Mesenchymal stem cell (in vitro differentiated cells and primary cell): ENCODE measurements at regions not wholly inside any gene's neighbourhood (a gene's known extent, or its start where the extent isn't known, plus 50 kb on each side); places are given as distances from the start of the nearest gene placed in this dataset.
"Not testable (repeated sequence)": the region's sequence is repeated elsewhere in the genome, so short reads cannot be mapped to it uniquely, and the experiment has no call there.

Experiments used
- DNase-seq: peaks from one replicate; pipeline ENCODE4 v3.0.0-alpha.2; 2013
- H2AFZ ChIP-seq: one replicate; pipeline ENCODE4 v1.6.1; 2013; ENCODE audit warnings: low read depth, mild to moderate bottlenecking, control low read depth, inconsistent platforms, low read length, moderate library complexity
- H2AK5ac ChIP-seq: 2 replicates; pipeline ENCODE4 v1.6.1; 2013; ENCODE audit warnings: low read length, moderate library complexity, mild to moderate bottlenecking, inconsistent platforms; ENCODE audit not compliant: severe bottlenecking
- H2BK120ac ChIP-seq: one replicate; pipeline ENCODE4 v1.6.1; 2013; ENCODE audit warnings: low read depth, mild to moderate bottlenecking, inconsistent platforms, low read length, moderate library complexity
- H2BK12ac ChIP-seq, 2 experiments: one replicate each; pipeline ENCODE4 v1.6.1; 2013; ENCODE audit warnings: inconsistent platforms in 2 of 2, low read length in 2 of 2, mild to moderate bottlenecking in 2 of 2, moderate library complexity in 2 of 2, control low read depth in 1 of 2
- H2BK15ac ChIP-seq: one replicate; pipeline ENCODE4 v1.6.1; 2013; ENCODE audit warnings: mild to moderate bottlenecking, low read depth, inconsistent platforms; ENCODE audit not compliant: poor library complexity, severe bottlenecking
- H2BK5ac ChIP-seq: 2 replicates; pipeline ENCODE4 v1.6.1; 2013; ENCODE audit warnings: low read depth, mild to moderate bottlenecking, low read length, control low read depth, inconsistent platforms; ENCODE audit not compliant: poor library complexity, severe bottlenecking
- H3K14ac ChIP-seq, 2 experiments: one replicate each; pipeline ENCODE4 v1.6.1; 2013; ENCODE audit warnings: inconsistent platforms in 2 of 2, low read length in 2 of 2, control low read depth in 1 of 2, mild to moderate bottlenecking in 1 of 2, moderate library complexity in 1 of 2
- H3K18ac ChIP-seq, 2 experiments: one replicate each; pipeline ENCODE4 v1.6.1; 2013; ENCODE audit warnings: inconsistent platforms in 2 of 2, low read length in 2 of 2, control low read depth in 1 of 2, low read depth in 1 of 2, mild to moderate bottlenecking in 1 of 2
- H3K23ac ChIP-seq, 2 experiments: one replicate each; pipeline ENCODE4 v1.6.1; 2013; ENCODE audit warnings: inconsistent platforms in 2 of 2, low read length in 2 of 2, mild to moderate bottlenecking in 2 of 2, moderate library complexity in 2 of 2, control low read depth in 1 of 2
- H3K27ac ChIP-seq: 2 replicates; pipeline ENCODE4 v1.5.1; 2013; ENCODE audit warnings: mild to moderate bottlenecking, moderate library complexity, low read length, control low read depth, inconsistent platforms; ENCODE audit not compliant: poor library complexity, severe bottlenecking
- H3K27me3 ChIP-seq, 2 experiments: 2 replicates each; pipeline versions ENCODE4 v1.6.1 to v1.7.0; 2013; ENCODE audit warnings: low read length in 2 of 2, mild to moderate bottlenecking in 2 of 2, moderate library complexity in 2 of 2, control low read depth in 1 of 2, inconsistent platforms in 1 of 2; ENCODE audit not compliant: control insufficient read depth in 1 of 2, insufficient read depth in 1 of 2
- H3K36me3 ChIP-seq, 2 experiments: 2 replicates each; pipeline versions ENCODE4 v1.6.1 to v1.7.0; 2013; ENCODE audit warnings: low read length in 2 of 2, control low read depth in 1 of 2, inconsistent platforms in 1 of 2, low read depth in 1 of 2, mild to moderate bottlenecking in 1 of 2; ENCODE audit not compliant: insufficient read depth in 2 of 2, control insufficient read depth in 1 of 2
- H3K4ac ChIP-seq, 2 experiments: one replicate each; pipeline ENCODE4 v1.6.1; 2013; ENCODE audit warnings: inconsistent platforms in 2 of 2, low read length in 2 of 2, mild to moderate bottlenecking in 2 of 2, moderate library complexity in 2 of 2, control low read depth in 1 of 2, low read depth in 1 of 2
- H3K4me1 ChIP-seq: 2 replicates; pipeline ENCODE4 v1.6.1; 2013; ENCODE audit warnings: low read depth, low read length, control low read depth; ENCODE audit not compliant: control insufficient read depth, insufficient read depth
- H3K4me2 ChIP-seq: 2 replicates; pipeline ENCODE4 v1.6.1; 2013; ENCODE audit warnings: low read length, mild to moderate bottlenecking, inconsistent platforms; ENCODE audit not compliant: poor library complexity, severe bottlenecking
- H3K4me3 ChIP-seq, 2 experiments: 2 replicates each; pipeline versions ENCODE4 v1.5.1 to v1.7.0; 2013; ENCODE audit warnings: low read length in 2 of 2, mild to moderate bottlenecking in 2 of 2, control low read depth in 1 of 2, low read depth in 1 of 2; ENCODE audit not compliant: insufficient read depth in 1 of 2
- H3K79me1 ChIP-seq: replicated peaks from 2 replicates; pipeline ENCODE4 v1.6.1; 2013; ENCODE audit warnings: mild to moderate bottlenecking, control low read depth, low read length, inconsistent platforms; ENCODE audit not compliant: poor library complexity, severe bottlenecking
- H3K9ac ChIP-seq: 2 replicates; pipeline ENCODE4 v1.7.0; 2013; ENCODE audit warnings: mild to moderate bottlenecking, low read length, moderate library complexity
- H3K9me3 ChIP-seq: 2 replicates; pipeline ENCODE4 v1.7.0; 2013; ENCODE audit warnings: mild to moderate bottlenecking, low read length; ENCODE audit not compliant: control insufficient read depth
- H4K8ac ChIP-seq: one replicate; pipeline ENCODE4 v1.6.1; 2013; ENCODE audit warnings: inconsistent platforms, mild to moderate bottlenecking, low read length, moderate library complexity
- H4K91ac ChIP-seq: one replicate; pipeline ENCODE4 v1.6.1; 2013; ENCODE audit warnings: mild to moderate bottlenecking, low read length, inconsistent platforms
- WGBS: methylation state at CpG from one replicate; pipeline ENCODE4 v1.1.7; 2013; ENCODE audit warnings: mixed read lengths; 5-methylcytosine and 5-hydroxymethylcytosine counted together

GRCh38 chrX:110915111-110915510 lies 119.5 kb upstream of the CHRDL1 start:
- no peak overlapping the region for H3K27ac ChIP-seq
- H2BK120ac ChIP-seq = no peak overlapping the region
- no peak overlapping the region for H3K18ac ChIP-seq
- no peak overlapping the region for H3K4me3 ChIP-seq
- no peak overlapping the region for H2AFZ ChIP-seq
- no peaks in the 10 kb centered on the region for H3K9me3 ChIP-seq
- no peak overlapping the region for H3K14ac ChIP-seq
- H3K27me3 ChIP-seq = peaks cover 0 to 9% of the 10 kb centered on the region in 2 experiments
- H3K36me3 ChIP-seq = no peaks in the 10 kb centered on the region
- no peak overlapping the region for H2BK5ac ChIP-seq
- H3K9ac ChIP-seq = no peak overlapping the region
- DNase-seq = peak; percentile 9
- H2BK15ac ChIP-seq = no peak overlapping the region
- no peak overlapping the region for H2BK12ac ChIP-seq
- no CpG with 5 or more reads among the region's 3 CpGs for WGBS
- H2AK5ac ChIP-seq = no peak overlapping the region
- no peak overlapping the region for H4K8ac ChIP-seq
- H3K23ac ChIP-seq = no peak overlapping the region
- no peaks in the 10 kb centered on the region for H3K79me1 ChIP-seq
- no peak overlapping the region for H4K91ac ChIP-seq
- no peaks in the 10 kb centered on the region for H3K4me1 ChIP-seq
- no peak overlapping the region for H3K4me2 ChIP-seq
- H3K4ac ChIP-seq = no peak overlapping the region

- Histone ChIP-seq H3K27ac (no peak overlapping the region), H3K14ac (no peak overlapping the region), H3K9ac (no peak overlapping the region), H3K4ac (no peak overlapping the region), H3K36me3 (no peaks in the 10 kb centered on the region), H3K9me3 (no peaks in the 10 kb centered on the region), H2BK5ac (no peak overlapping the region), H3K18ac (no peak overlapping the region), H3K27me3 (peaks cover 0 to 9% of the 10 kb centered on the region in 2 experiments), H4K91ac (no peak overlapping the region), H3K4me2 (no peak overlapping the region), H2AFZ (no peak overlapping the region), H2BK120ac (no peak overlapping the region), H2BK12ac (no peak overlapping the region), H2AK5ac (no peak overlapping the region), H3K23ac (no peak overlapping the region), H3K4me3 (no peak overlapping the region), H4K8ac (no peak overlapping the region), H3K79me1 (no peaks in the 10 kb centered on the region), H3K4me1 (no peaks in the 10 kb centered on the region), H2BK15ac (no peak overlapping the region)
- DNase-seq = no peak
- WGBS = no CpG with 5 or more reads among the region's 1 CpG
Measured at GRCh38 chrX:110914281-110914680, 118.7 kb upstream of the CHRDL1 start.

- not testable (repeated sequence) for H3K4ac ChIP-seq, H3K18ac ChIP-seq, H3K36me3 ChIP-seq, H3K9ac ChIP-seq, H4K8ac ChIP-seq, H2BK5ac ChIP-seq, H3K4me3 ChIP-seq, H2BK15ac ChIP-seq, H3K79me1 ChIP-seq, H2AFZ ChIP-seq, H3K27ac ChIP-seq, H2AK5ac ChIP-seq, H3K4me1 ChIP-seq, DNase-seq, H4K91ac ChIP-seq, H3K14ac ChIP-seq, H3K23ac ChIP-seq, H3K4me2 ChIP-seq, H2BK12ac ChIP-seq, H2BK120ac ChIP-seq
- H3K9me3 ChIP-seq = peaks cover 11% of the 10 kb centered on the region
- H3K27me3 ChIP-seq = peaks cover 0 to 22% of the 10 kb centered on the region in 2 experiments
Measured at GRCh38 chrX:110904747-110905146, 109.1 kb upstream of the CHRDL1 start.

GRCh38 chrX:110881971-110882370 lies 86.4 kb upstream of the CHRDL1 start:
- WGBS = no CpG with 5 or more reads among the region's 1 CpG
- no peaks in the 10 kb centered on the region for H3K36me3 ChIP-seq

More at GRCh38 chrX:110881971-110882370, 86.4 kb upstream of the CHRDL1 start:
- Histone ChIP-seq H4K8ac (no peak overlapping the region), H3K18ac (no peak overlapping the region), H2BK5ac (no peak overlapping the region), H3K9me3 (peaks cover 48% of the 10 kb centered on the region), H3K4me1 (no peaks in the 10 kb centered on the region), H3K27me3 (peaks cover 0 to 16% of the 10 kb centered on the region in 2 experiments), H2BK15ac (no peak overlapping the region), H3K14ac (no peak overlapping the region), H3K27ac (no peak overlapping the region), H3K79me1 (no peaks in the 10 kb centered on the region), H2AFZ (no peak overlapping the region), H3K4me3 (no peak overlapping the region), H4K91ac (no peak overlapping the region), H3K4ac (no peak overlapping the region), H3K4me2 (no peak overlapping the region), H2BK12ac (no peak overlapping the region), H2AK5ac (no peak overlapping the region), H3K9ac (no peak overlapping the region), H3K23ac (no peak overlapping the region), H2BK120ac (no peak overlapping the region)
- no peak for DNase-seq
